ENCODE measurements at regions not wholly inside any gene's neighbourhood (a gene's known extent, or its start where the extent isn't known, plus 50 kb on each side); places are given as distances from the start of the nearest gene placed in this dataset.
"Not testable (repeated sequence)": the region's sequence is repeated elsewhere in the genome, so short reads cannot be mapped to it uniquely, and the experiment has no call there.

DNA sequence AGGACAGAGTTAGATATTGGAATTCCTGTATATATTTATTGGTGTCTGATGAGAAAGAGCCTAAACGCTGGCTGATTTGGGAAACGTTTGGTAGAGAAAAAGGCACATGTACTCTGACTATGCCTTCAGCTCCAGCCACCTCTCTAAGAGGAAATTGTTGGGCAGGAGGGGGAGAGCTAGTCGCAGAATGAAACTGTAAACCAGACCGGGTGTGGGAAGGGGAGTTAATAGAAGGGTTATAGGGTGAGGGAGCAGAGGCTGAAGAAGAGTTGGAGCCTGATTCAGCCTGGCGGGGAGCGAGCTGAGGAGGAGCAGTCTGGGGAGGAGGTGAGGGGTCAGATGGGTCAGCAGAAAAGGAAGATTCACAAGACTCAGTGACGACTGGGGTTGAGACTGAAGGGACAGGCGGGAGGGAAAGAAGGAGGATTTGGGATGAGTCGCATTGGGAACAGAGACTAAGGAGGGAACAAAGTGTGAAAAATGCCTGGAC lies 54.2 kb upstream of the RHOU start:
- not testable (repeated sequence) for DNase-seq

DNA sequence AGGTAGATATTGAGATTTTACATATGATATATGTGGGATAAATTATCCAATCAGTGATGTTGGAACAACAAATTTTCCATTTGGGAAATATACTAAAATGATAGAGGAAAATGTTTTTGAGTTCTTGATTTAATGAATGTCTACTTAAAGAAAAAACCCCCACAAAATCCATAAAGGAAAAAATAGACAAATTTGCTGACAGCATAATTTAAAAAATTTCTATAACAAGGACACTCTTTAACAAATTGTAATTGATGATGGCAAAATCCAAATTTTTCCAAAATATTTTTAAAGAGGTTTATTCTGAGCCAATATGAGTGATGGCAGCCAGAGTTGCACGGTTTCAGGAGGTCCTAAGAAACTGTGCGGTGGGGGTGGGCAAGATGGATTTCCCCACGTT lies 51.9 kb upstream of the RHOU start:
- no peak for DNase-seq

DNA sequence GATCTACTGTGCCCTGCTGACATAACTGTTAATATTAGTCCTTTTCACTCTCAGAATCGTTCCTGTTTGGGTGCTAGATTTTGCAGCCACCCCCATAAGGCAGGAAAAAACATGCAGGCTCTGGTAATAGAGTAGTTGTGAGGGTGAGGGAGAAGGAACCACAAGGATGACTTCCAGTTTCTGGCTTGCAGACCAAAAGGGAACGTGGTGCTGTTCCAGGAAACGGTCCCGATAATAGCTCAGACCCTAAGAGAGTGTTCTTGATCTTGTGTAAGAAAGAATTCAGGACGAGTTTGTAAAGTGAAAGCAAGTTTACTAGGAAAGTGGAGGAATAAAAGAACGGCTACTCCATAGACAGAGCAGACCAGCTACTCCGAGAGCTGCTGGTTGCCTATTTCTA lies 50.7 kb upstream of the RHOU start:
- DNase-seq = no peak

DNA sequence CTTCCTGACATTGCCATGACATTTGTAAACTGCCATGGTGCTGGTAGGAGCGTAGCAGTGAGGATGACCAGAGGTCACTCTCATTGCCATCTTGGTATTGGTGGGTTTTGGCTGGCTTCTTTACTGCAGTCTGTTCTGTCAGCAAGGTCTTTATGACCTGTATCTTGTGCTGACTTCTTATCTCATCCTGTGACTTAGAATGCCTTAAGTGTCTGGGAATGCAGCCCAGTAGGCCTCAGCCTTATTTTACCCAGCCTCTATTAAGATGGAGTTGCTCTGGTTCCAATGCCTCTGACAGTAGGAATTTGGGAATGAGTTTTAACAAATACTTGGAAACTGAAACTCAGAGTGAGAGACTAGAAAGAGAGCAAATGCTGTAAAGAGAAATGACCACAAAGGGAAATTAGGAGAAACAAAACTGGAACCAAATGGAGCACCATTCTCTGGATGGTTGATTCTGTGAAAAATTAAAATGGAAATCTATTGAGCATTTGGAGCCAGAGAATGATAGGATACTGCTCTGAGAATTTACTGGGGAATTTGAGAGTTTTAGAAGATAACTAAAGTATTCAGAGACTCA lies 50.1 kb upstream of the RHOU start:
- DNase-seq = no peak
